CD4-positive, alpha-beta memory T cell (primary cell): ENCODE measurements at regions not wholly inside any gene's neighbourhood (a gene's known extent, or its start where the extent isn't known, plus 50 kb on each side); places are given as distances from the start of the nearest gene placed in this dataset.

Source experiments
- CTCF ChIA-PET: fragments of 350-600 bp; sonication (Branson Sonifier 250); formaldehyde crosslinking; loops from one replicate; lab custom pipeline; 2021; ENCODE audit warnings: inconsistent platforms; ENCODE audit not compliant: partially characterized antibody; lab: Charles Lee
- POLR2A ChIA-PET: fragments of 350-600 bp; sonication (Branson Sonifier 250); formaldehyde crosslinking; loops from one replicate; lab custom pipeline; 2021; ENCODE audit not compliant: partially characterized antibody; lab: Charles Lee
- DNase-seq, 5 donors: peaks; one replicate each; pipeline versions ENCODE4 v3.0.0 to v3.0.0-alpha.2; 2020 to 2022; ENCODE audit warnings: mixed read lengths in 1 of 5
- H3K27ac ChIP-seq: one replicate; pipeline ENCODE4 v1.7.0; 2013; ENCODE audit warnings: low read depth, low read length
- H3K27me3 ChIP-seq: 2 replicates; pipeline ENCODE4 v1.7.0; 2013; ENCODE audit warnings: mild to moderate bottlenecking, low read length, moderate library complexity; ENCODE audit not compliant: insufficient read depth
- H3K36me3 ChIP-seq: 2 replicates; pipeline ENCODE4 v1.7.0; 2013; ENCODE audit warnings: mild to moderate bottlenecking, low read length, moderate library complexity; ENCODE audit not compliant: insufficient read depth
- H3K4me1 ChIP-seq: 2 replicates; pipeline ENCODE4 v1.7.0; 2013; ENCODE audit warnings: mild to moderate bottlenecking, low read length, moderate library complexity; ENCODE audit not compliant: insufficient read depth
- H3K4me3 ChIP-seq, 2 donors: one replicate each; pipeline ENCODE4 v1.7.0; 2013; ENCODE audit warnings: low read length in 2 of 2, mild to moderate bottlenecking in 1 of 2
- H3K9me3 ChIP-seq, 2 donors: one replicate each; pipeline ENCODE4 v1.7.0; 2013; ENCODE audit warnings: low read length in 2 of 2, control low read depth in 1 of 2; ENCODE audit not compliant: control insufficient read depth in 1 of 2
- H3K27ac Mint-ChIP-seq, 7 donors: one replicate each; pipeline ENCODE4 v1.8.0; 2020 to 2021; ENCODE audit warnings: mixed read lengths in 7 of 7, mild to moderate bottlenecking in 6 of 7, inconsistent platforms in 3 of 7, moderate library complexity in 3 of 7
- H3K27me3 Mint-ChIP-seq, 2 donors: one replicate each; pipeline ENCODE4 v1.8.0; 2020 to 2021; ENCODE audit warnings: mixed read lengths in 2 of 2
- H3K36me3 Mint-ChIP-seq, 2 donors: one replicate each; pipeline ENCODE4 v1.8.0; 2020 to 2021; ENCODE audit warnings: mixed read lengths in 2 of 2, inconsistent platforms in 1 of 2, mild to moderate bottlenecking in 1 of 2
- H3K4me1 Mint-ChIP-seq, 4 donors: one replicate each; pipeline ENCODE4 v1.8.0; 2020 to 2021; ENCODE audit warnings: mixed read lengths in 4 of 4, mild to moderate bottlenecking in 1 of 4
- H3K4me3 Mint-ChIP-seq, 8 donors: one replicate each; pipeline ENCODE4 v1.8.0; 2020 to 2021; ENCODE audit warnings: mixed read lengths in 8 of 8, mild to moderate bottlenecking in 7 of 8, moderate library complexity in 6 of 8, inconsistent platforms in 3 of 8
- H3K9me3 Mint-ChIP-seq, 8 donors: one replicate each; pipeline ENCODE4 v1.8.0; 2020 to 2021; ENCODE audit warnings: mixed read lengths in 8 of 8, mild to moderate bottlenecking in 5 of 8, inconsistent platforms in 3 of 8, moderate library complexity in 1 of 8
- intact Hi-C: fragments of 100-400 bp; cut with micrococcal nuclease; formaldehyde crosslinking; loops from one replicate; pipeline ENCODE4 v1.15.1; 2023

GRCh38 chr4:170398218-170398617, 308.5 kb upstream of the AADAT start:
- Mint-ChIP-seq H3K4me1 (no peaks in the 10 kb centered on the region), H3K4me3 (no peak overlapping the region), H3K9me3 (peaks cover 0 to 7% (median 0%) of the 10 kb centered on the region in 8 donors), H3K27ac (no peak overlapping the region), H3K36me3 (no peaks in the 10 kb centered on the region), H3K27me3 (no peaks in the 10 kb centered on the region)
- Histone ChIP-seq H3K36me3 (no peaks in the 10 kb centered on the region), H3K27ac (no peak overlapping the region), H3K4me1 (no peaks in the 10 kb centered on the region), H3K4me3 (no peak overlapping the region), H3K27me3 (no peaks in the 10 kb centered on the region), H3K9me3 (no peaks in the 10 kb centered on the region)
- ChIA-PET POLR2A (no interaction called here), CTCF (no interaction called here)
- intact Hi-C loops = no loop called here
- no peak for DNase-seq

- H3K4me3 ChIP-seq = no peak overlapping the region
- H3K4me1 ChIP-seq = no peaks in the 10 kb centered on the region
- no peak overlapping the region for H3K27ac Mint-ChIP-seq
- no peaks in the 10 kb centered on the region for H3K27me3 Mint-ChIP-seq
- ChIA-PET CTCF (no interaction called here), POLR2A (no interaction called here)
- H3K4me1 Mint-ChIP-seq = no peaks in the 10 kb centered on the region
- H3K27ac ChIP-seq = no peak overlapping the region
- H3K9me3 Mint-ChIP-seq = peaks cover 0 to 2% (median 0%) of the 10 kb centered on the region in 8 donors
- H3K36me3 Mint-ChIP-seq = no peaks in the 10 kb centered on the region
- intact Hi-C loops = no loop called here
- H3K9me3 ChIP-seq = no peaks in the 10 kb centered on the region
- no peaks in the 10 kb centered on the region for H3K27me3 ChIP-seq
- H3K4me3 Mint-ChIP-seq = no peak overlapping the region
- no peak for DNase-seq
- H3K36me3 ChIP-seq = no peaks in the 10 kb centered on the region
Observed at GRCh38 chr4:170395773-170396172, 306.0 kb upstream of the AADAT start.

GRCh38 chr4:170391066-170391740, 301.4 kb upstream of the AADAT start:
- H3K4me3 ChIP-seq = no peak overlapping the region
- no peaks in the 10 kb centered on the region for H3K4me1 ChIP-seq
- H3K9me3 Mint-ChIP-seq = peaks cover 0 to 7% (median 4%) of the 10 kb centered on the region in 8 donors
- no peak for DNase-seq
- no peaks in the 10 kb centered on the region for H3K36me3 ChIP-seq
- ChIA-PET POLR2A (no interaction called here), CTCF (no interaction called here)
- H3K27ac Mint-ChIP-seq = no peak overlapping the region
- intact Hi-C loops = no loop called here
- no peaks in the 10 kb centered on the region for H3K4me1 Mint-ChIP-seq
- H3K36me3 Mint-ChIP-seq = no peaks in the 10 kb centered on the region
- no peak overlapping the region for H3K27ac ChIP-seq
- H3K27me3 Mint-ChIP-seq = no peaks in the 10 kb centered on the region
- H3K9me3 ChIP-seq = no peaks in the 10 kb centered on the region
- H3K27me3 ChIP-seq = no peaks in the 10 kb centered on the region
- H3K4me3 Mint-ChIP-seq = no peak overlapping the region

GRCh38 chr4:170389411-170389810, 299.7 kb upstream of the AADAT start:
- intact Hi-C loops = no loop called here
- Histone ChIP-seq H3K27me3 (no peaks in the 10 kb centered on the region), H3K4me1 (no peaks in the 10 kb centered on the region), H3K4me3 (no peak overlapping the region), H3K9me3 (no peaks in the 10 kb centered on the region), H3K36me3 (no peaks in the 10 kb centered on the region), H3K27ac (no peak overlapping the region)
- H3K36me3 Mint-ChIP-seq = no peaks in the 10 kb centered on the region
- no peak for DNase-seq
- H3K27ac Mint-ChIP-seq = no peak overlapping the region
- peaks cover 2 to 13% (median 6%) of the 10 kb centered on the region in 8 donors for H3K9me3 Mint-ChIP-seq
- H3K27me3 Mint-ChIP-seq = no peaks in the 10 kb centered on the region
- CTCF ChIA-PET = no interaction called here
- no peaks in the 10 kb centered on the region for H3K4me1 Mint-ChIP-seq
- H3K4me3 Mint-ChIP-seq = no peak overlapping the region
- POLR2A ChIA-PET = no interaction called here

- H3K36me3 ChIP-seq = no peaks in the 10 kb centered on the region
- no peak overlapping the region for H3K4me3 ChIP-seq
- Mint-ChIP-seq H3K4me1 (no peaks in the 10 kb centered on the region), H3K4me3 (no peak overlapping the region), H3K27ac (no peak overlapping the region), H3K27me3 (no peaks in the 10 kb centered on the region), H3K9me3 (peaks cover 2 to 21% (median 9%) of the 10 kb centered on the region in 8 donors), H3K36me3 (no peaks in the 10 kb centered on the region)
- DNase-seq = no peak
- H3K27ac ChIP-seq = no peak overlapping the region
- POLR2A ChIA-PET = no interaction called here
- H3K4me1 ChIP-seq = no peaks in the 10 kb centered on the region
- CTCF ChIA-PET = no interaction called here
- no peaks in the 10 kb centered on the region for H3K9me3 ChIP-seq
- H3K27me3 ChIP-seq = no peaks in the 10 kb centered on the region
- intact Hi-C loops = no loop called here
Observed at GRCh38 chr4:170388255-170388654, 298.5 kb upstream of the AADAT start.

GRCh38 chr4:170386971-170387370, 297.2 kb upstream of the AADAT start:
- H3K27me3 Mint-ChIP-seq = no peaks in the 10 kb centered on the region
- ChIA-PET CTCF (no interaction called here), POLR2A (no interaction called here)
- no peaks in the 10 kb centered on the region for H3K4me1 ChIP-seq
- no peaks in the 10 kb centered on the region for H3K27me3 ChIP-seq
- H3K4me3 ChIP-seq = no peak overlapping the region
- H3K4me1 Mint-ChIP-seq = no peaks in the 10 kb centered on the region
- intact Hi-C loops = no loop called here
- no peaks in the 10 kb centered on the region for H3K36me3 Mint-ChIP-seq
- H3K27ac ChIP-seq = no peak overlapping the region
- H3K9me3 Mint-ChIP-seq = peaks cover 2 to 27% (median 13%) of the 10 kb centered on the region in 8 donors
- H3K36me3 ChIP-seq = no peaks in the 10 kb centered on the region
- no peak for DNase-seq
- no peak overlapping the region for H3K27ac Mint-ChIP-seq
- H3K9me3 ChIP-seq = no peaks in the 10 kb centered on the region
- no peak overlapping the region for H3K4me3 Mint-ChIP-seq

GRCh38 chr4:170386511-170386910, 296.8 kb upstream of the AADAT start:
- Mint-ChIP-seq H3K4me1 (no peaks in the 10 kb centered on the region), H3K9me3 (peaks cover 2 to 31% (median 15%) of the 10 kb centered on the region in 8 donors), H3K36me3 (no peaks in the 10 kb centered on the region), H3K27me3 (no peaks in the 10 kb centered on the region), H3K27ac (no peak overlapping the region), H3K4me3 (no peak overlapping the region)
- POLR2A ChIA-PET = no interaction called here
- CTCF ChIA-PET = no interaction called here
- Histone ChIP-seq H3K27me3 (no peaks in the 10 kb centered on the region), H3K36me3 (no peaks in the 10 kb centered on the region), H3K27ac (no peak overlapping the region), H3K4me1 (no peaks in the 10 kb centered on the region), H3K4me3 (no peak overlapping the region), H3K9me3 (no peaks in the 10 kb centered on the region)
- peak in 1 of 5 donors; percentile 25 for DNase-seq
- intact Hi-C loops = no loop called here
